GM23338 (cell line): ENCODE measurements at regions not wholly inside any gene's neighbourhood (a gene's known extent, or its start where the extent isn't known, plus 50 kb on each side); places are given as distances from the start of the nearest gene placed in this dataset.
A peak's percentile ranks its signal among the peaks of the same experiment; 100 is the strongest.

ENCODE experiments used
- ATAC-seq: fragments of 200-7000 bp; cut with Tn5 transposase; 3 replicates; pipeline ENCODE4 v1.9.1; 2020
- DNase-seq: peaks from one replicate; pipeline ENCODE4 v3.0.0-alpha.2; 2015; ENCODE audit warnings: low spot score
- H2AFZ ChIP-seq: fragments of 200-600 bp; sonication (generic); 2 replicates; pipeline ENCODE4 v1.8.0; 2016; ENCODE audit warnings: antibody characterized with exemption, mild to moderate bottlenecking, moderate library complexity
- H3F3A ChIP-seq: fragments of 200-600 bp; sonication (generic); replicated peaks from 2 replicates; pipeline ENCODE4 v1.8.0; 2017; ENCODE audit warnings: antibody characterized with exemption, mixed run types, low read depth
- H3K27ac ChIP-seq: fragments of 200-600 bp; sonication (generic); 2 replicates; pipeline ENCODE4 v1.6.1; 2016; ENCODE audit warnings: low read depth
- H3K27me3 ChIP-seq: fragments of 200-600 bp; sonication (generic); 2 replicates; pipeline ENCODE4 v1.8.0; 2016; ENCODE audit warnings: mild to moderate bottlenecking, mixed run types, moderate library complexity; ENCODE audit not compliant: insufficient read depth
- H3K36me3 ChIP-seq: fragments of 200-600 bp; sonication (generic); 2 replicates; pipeline ENCODE4 v1.8.0; 2016; ENCODE audit warnings: mild to moderate bottlenecking; ENCODE audit not compliant: insufficient read depth
- H3K4me1 ChIP-seq: fragments of 200-600 bp; sonication (generic); 2 replicates; pipeline ENCODE4 v1.8.0; 2016; ENCODE audit warnings: mild to moderate bottlenecking, moderate library complexity; ENCODE audit not compliant: insufficient read depth
- H3K4me2 ChIP-seq: fragments of 200-600 bp; sonication (generic); 2 replicates; pipeline ENCODE4 v1.7.1; 2017; ENCODE audit warnings: mixed run types
- H3K4me3 ChIP-seq: fragments of 200-600 bp; sonication (generic); 2 replicates; pipeline ENCODE4 v1.6.1; 2016; ENCODE audit warnings: mixed run types
- H3K79me2 ChIP-seq: fragments of 200-600 bp; sonication (generic); replicated peaks from 2 replicates; pipeline ENCODE4 v1.8.0; 2017; ENCODE audit warnings: mild to moderate bottlenecking; ENCODE audit not compliant: insufficient read depth
- H3K9me2 ChIP-seq: fragments of 200-600 bp; sonication (generic); 2 replicates; pipeline ENCODE4 v1.8.0; 2017; ENCODE audit not compliant: insufficient read depth
- H4K20me1 ChIP-seq: fragments of 200-600 bp; sonication (generic); replicated peaks from 2 replicates; pipeline ENCODE4 v1.8.0; 2017; ENCODE audit warnings: mild to moderate bottlenecking; ENCODE audit not compliant: insufficient read depth
- H3K27ac Mint-ChIP-seq: 2 replicates; pipeline ENCODE4 v1.8.0; 2020; ENCODE audit warnings: inconsistent platforms, mild to moderate bottlenecking, moderate library complexity, mixed read lengths
- H3K27me3 Mint-ChIP-seq: 3 replicates; pipeline ENCODE4 v1.8.0; 2022; ENCODE audit warnings: low read depth, mild to moderate bottlenecking, moderate library complexity, mixed read lengths, inconsistent platforms; ENCODE audit not compliant: insufficient read depth, poor library complexity
- H3K36me3 Mint-ChIP-seq: 3 replicates; pipeline ENCODE4 v1.8.0; 2021; ENCODE audit warnings: low read depth, mild to moderate bottlenecking, inconsistent platforms, moderate library complexity, mixed read lengths
- H3K4me1 Mint-ChIP-seq: 3 replicates; pipeline ENCODE4 v1.8.0; 2020; ENCODE audit warnings: mild to moderate bottlenecking, inconsistent platforms, mixed read lengths
- H3K4me3 Mint-ChIP-seq: 3 replicates; pipeline ENCODE4 v1.8.0; 2021; ENCODE audit warnings: moderate library complexity, mild to moderate bottlenecking, inconsistent platforms, mixed read lengths
- H3K9me3 Mint-ChIP-seq: 3 replicates; pipeline ENCODE4 v1.8.0; 2020; ENCODE audit warnings: moderate library complexity, mild to moderate bottlenecking, inconsistent platforms, mixed read lengths
- CREB1 ChIP-seq: fragments of 250-450 bp; sonication (Bioruptor Pico); IDR thresholded peaks from 2 replicates; pipeline ENCODE4 v1.5.0; 2020; ENCODE audit warnings: low read depth, mild to moderate bottlenecking, moderate library complexity
- CTCF ChIP-seq, 2 experiments: fragments of 200-600 bp in 1 of 2; sonication (generic) in 1 of 2; conservative IDR thresholded peaks; 2 replicates each; pipeline versions ENCODE4 v1.5.1 to v1.6.1; 2016 to 2017; ENCODE audit warnings: antibody characterized with exemption in 2 of 2, low read depth in 2 of 2, mild to moderate bottlenecking in 2 of 2, moderate library complexity in 1 of 2
- ETS1 ChIP-seq: IDR thresholded peaks from 2 replicates; pipeline ENCODE4 v1.6.1; 2016; ENCODE audit warnings: antibody characterized with exemption
- JUNB ChIP-seq: IDR thresholded peaks from one replicate; pipeline ENCODE4 v1.6.1; 2016; ENCODE audit warnings: antibody characterized with exemption; ENCODE audit not compliant: unreplicated experiment
- REST ChIP-seq: IDR thresholded peaks from one replicate; pipeline ENCODE4 v1.6.1; 2018; ENCODE audit warnings: antibody characterized with exemption; ENCODE audit not compliant: unreplicated experiment
- STAT1 ChIP-seq: IDR thresholded peaks from one replicate; pipeline ENCODE4 v1.6.1; 2016; ENCODE audit warnings: antibody characterized with exemption; ENCODE audit not compliant: unreplicated experiment
- ZNF462 ChIP-seq: fragments of 250-450 bp; sonication (Bioruptor Pico); IDR thresholded peaks from 2 replicates; pipeline ENCODE4 v1.5.0; 2020; ENCODE audit warnings: mild to moderate bottlenecking, moderate library complexity

- TF ChIP-seq ZNF462: peak; percentile 54
- no peak for TF ChIP-seq CREB1 (CRISPR knock-in tag)
These were observed 140.7 kb upstream of the BMP2 start (continued) for GRCh38 chr20:6626805-6627204.

GRCh38 chr20:6623989-6624388 lies 143.5 kb upstream of the BMP2 start:
- ATAC-seq (peak; percentile 69), DNase-seq (peak; percentile 52)
- no peaks in the 10 kb centered on the region; the same call in 2 of the 3 replicates for H3K36me3 Mint-ChIP-seq
- H3F3A ChIP-seq: no peaks in the 10 kb centered on the region
- no peaks in the 10 kb centered on the region for H3K79me2 ChIP-seq
- peak overlapping the region; percentile 64; the same call in 1 of the 2 replicates for H2AFZ ChIP-seq
- no peaks in the 10 kb centered on the region for H3K27me3 ChIP-seq
- no peak overlapping the region for H3K27ac Mint-ChIP-seq
- no peaks in the 10 kb centered on the region for H3K27me3 Mint-ChIP-seq
- H3K27ac ChIP-seq: no peak overlapping the region
- H3K9me3 Mint-ChIP-seq: peaks cover 6% of the 10 kb centered on the region; the same call in 2 of the 3 replicates
- H4K20me1 ChIP-seq: no peaks in the 10 kb centered on the region
- H3K4me2 ChIP-seq: 0 out of 2 replicates have a peak overlapping the region, but pooled peaks have one; percentile 1
- H3K9me2 ChIP-seq: peaks cover 8% of the 10 kb centered on the region
- no peak overlapping the region for H3K4me3 ChIP-seq
- peaks cover 8% of the 10 kb centered on the region for H3K4me1 Mint-ChIP-seq
- no peak overlapping the region for H3K4me3 Mint-ChIP-seq
- H3K4me1 ChIP-seq: peaks cover 7% of the 10 kb centered on the region; the same call in 1 of the 2 replicates
- no peaks in the 10 kb centered on the region for H3K36me3 ChIP-seq
- TF ChIP-seq CTCF (conservative IDR thresholded peaks at IDR 0.05; ENCODE audit: low read depth in 2 of 2): no peak
- TF ChIP-seq REST: no peak
- no peak for TF ChIP-seq ETS1
- TF ChIP-seq CREB1 (CRISPR knock-in tag): no peak
- no peak for TF ChIP-seq STAT1
- no peak for TF ChIP-seq JUNB
